ENCODE measurements at regions not wholly inside any gene's neighbourhood (a gene's known extent, or its start where the extent isn't known, plus 50 kb on each side); places are given as distances from the start of the nearest gene placed in this dataset.

- Histone ChIP-seq H2AK9ac (replicated peaks; ENCODE audit: low read depth, low read length, poor library complexity) (no peak overlapping the region), H3K9me1 (ENCODE audit: insufficient read depth, low read length) (no peaks in the 10 kb centered on the region), H3K27ac (ENCODE audit: insufficient read depth, low read length) (no peak overlapping the region), H3K4me2 (ENCODE audit: low read depth, low read length) (no peak overlapping the region), H2BK15ac (ENCODE audit: low read depth, low read length) (no peak overlapping the region), H4K91ac (ENCODE audit: insufficient read depth, low read depth, low read length) (no peak overlapping the region), H4K8ac (ENCODE audit: low read depth in 2 of 2, low read length in 2 of 2) (no peak overlapping the region), H2BK5ac (ENCODE audit: low read depth, low read length, poor library complexity, severe bottlenecking) (no peak overlapping the region), H4K5ac (ENCODE audit: low read depth, low read length) (no peak overlapping the region), H3K36me3 (ENCODE audit: control insufficient read depth, insufficient read depth, low read length) (no peaks in the 10 kb centered on the region), H3K27me3 (ENCODE audit: control insufficient read depth, insufficient read depth, low read length) (no peaks in the 10 kb centered on the region), H2BK20ac (ENCODE audit: low read depth, low read length) (no peak overlapping the region), H3K23ac (ENCODE audit: low read depth, low read length) (no peak overlapping the region), H2BK120ac (ENCODE audit: low read depth, low read length) (no peak overlapping the region), H2AFZ (replicated peaks; ENCODE audit: low read length, poor library complexity) (no peak overlapping the region), H3K9ac (ENCODE audit: low read depth, low read length) (no peak overlapping the region), H3K18ac (ENCODE audit: low read depth, low read length) (no peak overlapping the region), H3K14ac (replicated peaks; ENCODE audit: low read depth, low read length) (no peak overlapping the region), H3K56ac (ENCODE audit: extremely low read depth, insufficient read depth, low read length) (no peak overlapping the region), H4K20me1 (ENCODE audit: insufficient read depth, low read length) (no peaks in the 10 kb centered on the region), H3K4me1 (ENCODE audit: control insufficient read depth, insufficient read depth, low read length) (no peaks in the 10 kb centered on the region), H3K4ac (ENCODE audit: low read depth, low read length) (no peak overlapping the region), H2AK5ac (ENCODE audit: low read depth, low read length) (no peak overlapping the region), H3K9me3 (ENCODE audit: control insufficient read depth, insufficient read depth, low read length) (peaks cover 47% of the 10 kb centered on the region), H3K79me1 (ENCODE audit: low read depth in 1 of 2, low read length in 2 of 2) (no peaks in the 10 kb centered on the region), H3K4me3 (ENCODE audit: insufficient read depth, low read depth, low read length) (no peak overlapping the region)
- in situ Hi-C loops (cut with MboI; ENCODE audit: low sequenced_read_pairs) (no loop called here), intact Hi-C loops (cut with micrococcal nuclease) (no loop called here), dilution Hi-C loops (cut with HindIII; ENCODE audit: low sequenced_read_pairs, unreplicated experiment) (no loop called here)
- DNase-seq = no peak
- BruUV-seq (replicated peaks) = no TSS peak
- ATAC-seq (ENCODE audit: low read depth) = no peak
- CTCF ChIA-PET = no interaction called here
- POLR2A ChIA-PET (ENCODE audit: unreplicated experiment) = no interaction called here
- no peak for TF ChIP-seq MXI1 (IDR thresholded peaks at IDR 0.05; ENCODE audit: borderline replicate concordance, low read depth, low read length)
- no peak for TF ChIP-seq SMC3 (IDR thresholded peaks at IDR 0.05; ENCODE audit: low read depth, low read length)
- TF ChIP-seq CHD1 (IDR thresholded peaks at IDR 0.05; ENCODE audit: low read depth, low read length) = no peak
- no peak for TF ChIP-seq RFX5 (IDR thresholded peaks at IDR 0.05; ENCODE audit: low read depth, low read length)
- TF ChIP-seq CEBPB (IDR thresholded peaks at IDR 0.05; ENCODE audit: low read depth, low read length) = no peak
- no peak for TF ChIP-seq RCOR1 (IDR thresholded peaks at IDR 0.05; ENCODE audit: insufficient replicate concordance, low read length)
- no peak for TF ChIP-seq ELK1 (IDR thresholded peaks at IDR 0.05; ENCODE audit: borderline replicate concordance, low read depth, low read length)
- no peak for TF ChIP-seq RAD21 (IDR thresholded peaks at IDR 0.05; ENCODE audit: low read length)
- TF ChIP-seq NFE2L2 (IDR thresholded peaks at IDR 0.05; ENCODE audit: low read depth, low read length) = no peak
- no peak for TF ChIP-seq FOS (IDR thresholded peaks at IDR 0.05; ENCODE audit: low read depth, low read length)
- TF ChIP-seq USF2 (IDR thresholded peaks at IDR 0.05; ENCODE audit: low read depth, low read length) = no peak
- TF ChIP-seq BHLHE40 (IDR thresholded peaks at IDR 0.05; ENCODE audit: low read depth, low read length) = no peak
- no peak for TF ChIP-seq MAFK (IDR thresholded peaks at IDR 0.05; ENCODE audit: low read depth, low read length)
- TF ChIP-seq CTCF (conservative IDR thresholded peaks at IDR 0.05; ENCODE audit: low read depth, low read length) = no peak
- no peak for TF ChIP-seq POLR2A (IDR thresholded peaks at IDR 0.05; ENCODE audit: low read depth, low read length)
- no peak for TF ChIP-seq MAZ (IDR thresholded peaks at IDR 0.05; ENCODE audit: borderline replicate concordance, low read depth, low read length)
- 0% methylated on average over 1 of the region's 8 CpGs; no CpG with 5 or more reads in 1 of the 2 experiments for WGBS, 2 experiments (ENCODE audit: extremely low coverage in 2 of 2, insufficient read length in 1 of 2)
Measured at GRCh38 chr6:167714152-167714551, 112.6 kb upstream of the AFDN start.

Data from IMR-90 (cell line).